GM12878 (cell line): ENCODE measurements at regions not wholly inside any gene's neighbourhood (a gene's known extent, or its start where the extent isn't known, plus 50 kb on each side); places are given as distances from the start of the nearest gene placed in this dataset.

Experiments
- ATAC-seq: fragments of 200-7000 bp; cut with Tn5 transposase; 3 replicates; pipeline ENCODE4 v1.9.1; 2020; ENCODE audit warnings: mild to moderate bottlenecking, moderate library complexity
- BruUV-seq: library from RNA; stranded (reverse); fragments of 400-500 nt; replicated peaks from 2 replicates; lab custom pipeline; 2021; lab: Mats Ljungman, UMichigan
- CTCF ChIA-PET: fragments of 300-600 bp; sonication (Branson Sonifier 250); formaldehyde crosslinking; extraction: SDS; loops from one replicate; lab custom pipeline; 2021; ENCODE audit warnings: inconsistent platforms; lab: Yijun Ruan, JAX
- POLR2A ChIA-PET: fragments of 350-600 bp; formaldehyde crosslinking; extraction: SDS; loops from one replicate; lab custom pipeline; 2021; ENCODE audit warnings: inconsistent platforms; lab: Charles Lee
- RAD21 ChIA-PET: fragments of 300-600 bp; sonication (Branson Sonifier 250); formaldehyde crosslinking; loops from one replicate; lab custom pipeline; 2023; ENCODE audit warnings: antibody characterized with exemption; ENCODE audit not compliant: unreplicated experiment; lab: Charles Lee
- SMC1A ChIA-PET: fragments of 300-600 bp; sonication (Branson Sonifier 250); formaldehyde crosslinking; loops from one replicate; lab custom pipeline; 2023; ENCODE audit not compliant: unreplicated experiment, uncharacterized antibody; lab: Charles Lee
- DNase-seq: peaks from one replicate; pipeline ENCODE4 v3.0.0-alpha.2; 2011; ENCODE audit warnings: low read depth, low spot score
- FAIRE-seq: peaks from 3 replicates; lab custom pipeline; 2011; peaks lifted over from hg19 to GRCh38; lab: Jason Lieb, UNC
- H2AFZ ChIP-seq: 2 replicates; pipeline ENCODE4 v1.6.0; 2011; ENCODE audit warnings: low read depth, low read length, control low read depth; ENCODE audit not compliant: control insufficient read depth
- H3K27ac ChIP-seq: 2 replicates; pipeline ENCODE4 v1.5.1; 2011; ENCODE audit warnings: control low read depth; ENCODE audit not compliant: control insufficient read depth, insufficient read depth
- H3K27me3 ChIP-seq, 2 experiments: replicated peaks in 1 of 2; 2 replicates each; pipeline versions ENCODE4 v1.6.0 to v1.6.1; 2011; ENCODE audit warnings: low read length in 1 of 2; ENCODE audit not compliant: control insufficient read depth in 2 of 2, insufficient read depth in 2 of 2
- H3K36me3 ChIP-seq, 2 experiments: 2 replicates each; pipeline ENCODE4 v1.5.1; 2011; ENCODE audit warnings: low read length in 1 of 2; ENCODE audit not compliant: control insufficient read depth in 2 of 2, insufficient read depth in 2 of 2
- H3K4me1 ChIP-seq: 2 replicates; pipeline ENCODE4 v1.6.1; 2011; ENCODE audit warnings: mild to moderate bottlenecking, low read length, moderate library complexity, mixed read lengths; ENCODE audit not compliant: control insufficient read depth, insufficient read depth
- H3K4me2 ChIP-seq: 2 replicates; pipeline ENCODE4 v1.6.0; 2011; ENCODE audit warnings: control low read depth; ENCODE audit not compliant: control insufficient read depth, insufficient read depth
- H3K4me3 ChIP-seq: fragments of 200-600 bp; sonication (generic); 2 replicates; pipeline ENCODE4 v1.5.1; 2016
- H3K79me2 ChIP-seq: 2 replicates; pipeline ENCODE4 v1.6.0; 2011; ENCODE audit warnings: low read length; ENCODE audit not compliant: control insufficient read depth, insufficient read depth
- H3K9ac ChIP-seq: 2 replicates; pipeline ENCODE4 v1.8.0; 2011; ENCODE audit warnings: low read length, control low read depth, mixed read lengths; ENCODE audit not compliant: control insufficient read depth, insufficient read depth
- H3K9me3 ChIP-seq: replicated peaks from 3 replicates; pipeline ENCODE4 v1.5.1; 2011; ENCODE audit warnings: mild to moderate bottlenecking, low read length; ENCODE audit not compliant: control insufficient read depth, insufficient read depth
- H4K20me1 ChIP-seq: 2 replicates; pipeline ENCODE4 v1.6.0; 2011; ENCODE audit not compliant: control insufficient read depth, insufficient read depth
- ATF7 ChIP-seq: fragments of 450-650 bp; IDR thresholded peaks from 2 replicates; pipeline ENCODE4 v1.6.1; 2016; ENCODE audit warnings: low read depth, mild to moderate bottlenecking
- CEBPB ChIP-seq, 2 experiments: fragments of 150-350 bp in 1 of 2; IDR thresholded peaks; 2 replicates each; pipeline ENCODE4 v1.6.1; 2012 to 2014; ENCODE audit warnings: low read depth in 2 of 2, low read length in 2 of 2, borderline replicate concordance in 1 of 2, inconsistent platforms in 1 of 2
- FOXK2 ChIP-seq: fragments of 450-650 bp; IDR thresholded peaks from 2 replicates; pipeline ENCODE4 v1.6.1; 2017; ENCODE audit warnings: mild to moderate bottlenecking, moderate library complexity
- FOXM1 ChIP-seq: IDR thresholded peaks from 2 replicates; pipeline ENCODE4 v1.6.1; 2012; ENCODE audit warnings: low read depth, mild to moderate bottlenecking, inconsistent platforms, low read length, moderate library complexity
- GABPA ChIP-seq: IDR thresholded peaks from 2 replicates; pipeline ENCODE4 v1.6.1; 2014; ENCODE audit warnings: antibody characterized with exemption, low read depth, mild to moderate bottlenecking, inconsistent platforms
- HCFC1 ChIP-seq: fragments of 150-350 bp; IDR thresholded peaks from 2 replicates; pipeline ENCODE4 v1.6.1; 2014; ENCODE audit warnings: low read length
- IKZF1 ChIP-seq: fragments of 450-650 bp; conservative IDR thresholded peaks from 2 replicates; pipeline ENCODE4 v1.6.1; 2017; ENCODE audit warnings: antibody characterized with exemption, mild to moderate bottlenecking
- POU2F2 ChIP-seq: IDR thresholded peaks from 3 replicates; pipeline ENCODE4 v1.6.1; 2011; ENCODE audit warnings: low read depth, mild to moderate bottlenecking, low read length, borderline replicate concordance
- PRDM15 ChIP-seq: fragments of 450-650 bp; formaldehyde crosslinking; IDR thresholded peaks from 2 replicates; pipeline ENCODE4 v1.4.0; 2020; ENCODE audit warnings: mild to moderate bottlenecking, moderate library complexity
- RAD21 ChIP-seq: IDR thresholded peaks from 2 replicates; pipeline ENCODE4 v1.6.1; 2011; ENCODE audit warnings: mild to moderate bottlenecking, low read depth, low read length, moderate library complexity; ENCODE audit not compliant: insufficient read depth
- RCOR1 ChIP-seq: conservative IDR thresholded peaks from 2 replicates; pipeline ENCODE4 v1.6.1; 2012; ENCODE audit warnings: low read depth, low read length, improper control_type of control experiment
- RFX5 ChIP-seq: IDR thresholded peaks from 2 replicates; pipeline ENCODE4 v1.6.1; 2011; ENCODE audit warnings: low read depth, low read length, improper control_type of control experiment
- SIX5 ChIP-seq: IDR thresholded peaks from 2 replicates; pipeline ENCODE4 v1.6.1; 2011; ENCODE audit warnings: mild to moderate bottlenecking, low read depth, low read length, moderate library complexity; ENCODE audit not compliant: severe bottlenecking
- TBL1XR1 ChIP-seq: IDR thresholded peaks from 2 replicates; pipeline ENCODE4 v1.6.1; 2012; ENCODE audit warnings: low read depth, low read length, improper control_type of control experiment
- ZNF622 ChIP-seq: fragments of 450-650 bp; IDR thresholded peaks from 2 replicates; pipeline ENCODE4 v1.6.1; 2017; ENCODE audit warnings: mild to moderate bottlenecking, inconsistent platforms
- WGBS: methylation state at CpG from one replicate; pipeline ENCODE4 v1.1.6; 2016; ENCODE audit warnings: low lambda C conversion rate; ENCODE audit not compliant: insufficient replicate concordance, insufficient coverage; ENCODE audit errors: missing lambda C conversion rate; 5-methylcytosine and 5-hydroxymethylcytosine counted together
- in situ Hi-C: fragments of 300-500 bp; cut with MboI; formaldehyde crosslinking; loops from 9 replicates; pipeline ENCODE4 v1.14.3; 2018; ENCODE audit warnings: mixed read lengths
- intact Hi-C: fragments of 100-400 bp; cut with micrococcal nuclease; formaldehyde crosslinking; loops from one replicate; pipeline ENCODE4 v1.14.2; 2022; ENCODE audit not compliant: unreplicated experiment
- TF ChIP-seq, protein P1 (sequence below), 3 experiments: IDR thresholded peaks in 2 of 3; conservative IDR thresholded peaks in 1 of 3; 2 replicates each; pipeline ENCODE4 v1.5.1; 2011; ENCODE audit warnings: low read depth in 3 of 3, low read length in 3 of 3, mild to moderate bottlenecking in 3 of 3, control low read depth in 2 of 3, moderate library complexity in 2 of 3, inconsistent platforms in 1 of 3, mixed read lengths in 1 of 3; ENCODE audit not compliant: control insufficient read depth in 2 of 3, insufficient read depth in 1 of 3; ENCODE audit errors: extremely low read depth in 1 of 3
- TF ChIP-seq, protein P2 (sequence below): fragments of 450-650 bp; IDR thresholded peaks from 2 replicates; pipeline ENCODE4 v1.6.1; 2017; ENCODE audit warnings: mild to moderate bottlenecking, moderate library complexity

DNA sequence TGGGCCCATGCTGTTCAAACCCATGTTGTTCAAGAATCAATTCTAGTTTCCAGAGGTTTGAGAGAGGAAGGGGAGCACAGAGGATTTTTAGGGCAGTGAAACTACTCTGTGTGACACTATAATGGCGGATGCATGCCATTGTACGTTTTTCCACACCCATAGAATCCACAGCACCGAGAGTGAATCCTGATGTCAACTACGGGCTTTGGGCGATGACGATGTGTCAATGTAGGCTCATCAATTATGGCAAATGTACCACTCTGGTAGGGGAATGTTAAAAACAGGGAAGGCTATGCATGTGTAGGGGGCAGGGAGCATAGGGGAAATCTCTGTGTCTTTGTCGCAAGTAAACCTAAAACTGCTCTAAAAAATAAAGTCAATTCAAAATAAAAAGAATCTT lies 70.7 kb upstream of the UBAC2 start:
- H3K27me3 ChIP-seq, result no peaks in the 10 kb centered on the region; a peak in 2 of 4 replicates
- no peak for TF ChIP-seq IKZF1
- no peak for TF ChIP-seq FOXM1
- no peak for TF ChIP-seq ATF7
- TF ChIP-seq POU2F2, result no peak
- no peak for TF ChIP-seq HCFC1
- no peak for TF ChIP-seq RAD21
- TF ChIP-seq RFX5, result no peak
- TF ChIP-seq, protein P1, sequence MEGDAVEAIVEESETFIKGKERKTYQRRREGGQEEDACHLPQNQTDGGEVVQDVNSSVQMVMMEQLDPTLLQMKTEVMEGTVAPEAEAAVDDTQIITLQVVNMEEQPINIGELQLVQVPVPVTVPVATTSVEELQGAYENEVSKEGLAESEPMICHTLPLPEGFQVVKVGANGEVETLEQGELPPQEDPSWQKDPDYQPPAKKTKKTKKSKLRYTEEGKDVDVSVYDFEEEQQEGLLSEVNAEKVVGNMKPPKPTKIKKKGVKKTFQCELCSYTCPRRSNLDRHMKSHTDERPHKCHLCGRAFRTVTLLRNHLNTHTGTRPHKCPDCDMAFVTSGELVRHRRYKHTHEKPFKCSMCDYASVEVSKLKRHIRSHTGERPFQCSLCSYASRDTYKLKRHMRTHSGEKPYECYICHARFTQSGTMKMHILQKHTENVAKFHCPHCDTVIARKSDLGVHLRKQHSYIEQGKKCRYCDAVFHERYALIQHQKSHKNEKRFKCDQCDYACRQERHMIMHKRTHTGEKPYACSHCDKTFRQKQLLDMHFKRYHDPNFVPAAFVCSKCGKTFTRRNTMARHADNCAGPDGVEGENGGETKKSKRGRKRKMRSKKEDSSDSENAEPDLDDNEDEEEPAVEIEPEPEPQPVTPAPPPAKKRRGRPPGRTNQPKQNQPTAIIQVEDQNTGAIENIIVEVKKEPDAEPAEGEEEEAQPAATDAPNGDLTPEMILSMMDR (IDR thresholded peaks at IDR 0.05 in 2 of 3, conservative IDR thresholded peaks at IDR 0.05 in 1 of 3; ENCODE audit: control insufficient read depth in 2 of 3, extremely low read depth in 1 of 3, insufficient read depth in 1 of 3, low read depth in 3 of 3, low read length in 3 of 3), result no peak
- no peak for TF ChIP-seq ZNF622
- TF ChIP-seq SIX5, result no peak
- no peak for TF ChIP-seq CEBPB (IDR thresholded peaks at IDR 0.05; ENCODE audit: borderline replicate concordance in 1 of 2, low read depth in 2 of 2, low read length in 2 of 2)
- TF ChIP-seq TBL1XR1, result no peak
- TF ChIP-seq FOXK2, result no peak
- TF ChIP-seq GABPA, result no peak
- no peak for TF ChIP-seq RCOR1
- TF ChIP-seq, protein P2, sequence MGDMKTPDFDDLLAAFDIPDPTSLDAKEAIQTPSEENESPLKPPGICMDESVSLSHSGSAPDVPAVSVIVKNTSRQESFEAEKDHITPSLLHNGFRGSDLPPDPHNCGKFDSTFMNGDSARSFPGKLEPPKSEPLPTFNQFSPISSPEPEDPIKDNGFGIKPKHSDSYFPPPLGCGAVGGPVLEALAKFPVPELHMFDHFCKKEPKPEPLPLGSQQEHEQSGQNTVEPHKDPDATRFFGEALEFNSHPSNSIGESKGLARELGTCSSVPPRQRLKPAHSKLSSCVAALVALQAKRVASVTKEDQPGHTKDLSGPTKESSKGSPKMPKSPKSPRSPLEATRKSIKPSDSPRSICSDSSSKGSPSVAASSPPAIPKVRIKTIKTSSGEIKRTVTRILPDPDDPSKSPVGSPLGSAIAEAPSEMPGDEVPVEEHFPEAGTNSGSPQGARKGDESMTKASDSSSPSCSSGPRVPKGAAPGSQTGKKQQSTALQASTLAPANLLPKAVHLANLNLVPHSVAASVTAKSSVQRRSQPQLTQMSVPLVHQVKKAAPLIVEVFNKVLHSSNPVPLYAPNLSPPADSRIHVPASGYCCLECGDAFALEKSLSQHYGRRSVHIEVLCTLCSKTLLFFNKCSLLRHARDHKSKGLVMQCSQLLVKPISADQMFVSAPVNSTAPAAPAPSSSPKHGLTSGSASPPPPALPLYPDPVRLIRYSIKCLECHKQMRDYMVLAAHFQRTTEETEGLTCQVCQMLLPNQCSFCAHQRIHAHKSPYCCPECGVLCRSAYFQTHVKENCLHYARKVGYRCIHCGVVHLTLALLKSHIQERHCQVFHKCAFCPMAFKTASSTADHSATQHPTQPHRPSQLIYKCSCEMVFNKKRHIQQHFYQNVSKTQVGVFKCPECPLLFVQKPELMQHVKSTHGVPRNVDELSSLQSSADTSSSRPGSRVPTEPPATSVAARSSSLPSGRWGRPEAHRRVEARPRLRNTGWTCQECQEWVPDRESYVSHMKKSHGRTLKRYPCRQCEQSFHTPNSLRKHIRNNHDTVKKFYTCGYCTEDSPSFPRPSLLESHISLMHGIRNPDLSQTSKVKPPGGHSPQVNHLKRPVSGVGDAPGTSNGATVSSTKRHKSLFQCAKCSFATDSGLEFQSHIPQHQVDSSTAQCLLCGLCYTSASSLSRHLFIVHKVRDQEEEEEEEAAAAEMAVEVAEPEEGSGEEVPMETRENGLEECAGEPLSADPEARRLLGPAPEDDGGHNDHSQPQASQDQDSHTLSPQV, result no peak
- TF ChIP-seq PRDM15 (CRISPR knock-in tag), result no peak

More for the DNA sequence above, 70.7 kb upstream of the UBAC2 start:
- no peak for DNase-seq
- Histone ChIP-seq H3K9me3 (no peaks in the 10 kb centered on the region), H3K4me2 (no peak overlapping the region), H3K36me3 (no peaks in the 10 kb centered on the region), H3K27ac (no peak overlapping the region), H4K20me1 (no peaks in the 10 kb centered on the region), H3K79me2 (no peaks in the 10 kb centered on the region), H3K4me1 (peaks cover 4% of the 10 kb centered on the region), H2AFZ (no peak overlapping the region), H3K4me3 (no peak overlapping the region), H3K9ac (no peak overlapping the region)
- no peak for FAIRE-seq
- no TSS peak for BruUV-seq
- RAD21 ChIA-PET, result no interaction called here
- SMC1A ChIA-PET, result interaction anchor here (1.0 kb wide), 1 partner anchor 12 kb away, joined by 3 read pairs; no protein-coding TSS in a partner anchor
- 86% methylated on average over 7 of the region's 7 CpGs for WGBS
- in situ Hi-C loops (no loop called here), intact Hi-C loops (no loop called here)
- CTCF ChIA-PET, result interaction anchor here (1.0 kb wide), 1 partner anchor 136 kb away, joined by 4 read pairs; no protein-coding TSS in a partner anchor
- ATAC-seq, result no peak
- POLR2A ChIA-PET, result no interaction called here
